ENCODE measurements at regions not wholly inside any gene's neighbourhood (a gene's known extent, or its start where the extent isn't known, plus 50 kb on each side); places are given as distances from the start of the nearest gene placed in this dataset.

DNA sequence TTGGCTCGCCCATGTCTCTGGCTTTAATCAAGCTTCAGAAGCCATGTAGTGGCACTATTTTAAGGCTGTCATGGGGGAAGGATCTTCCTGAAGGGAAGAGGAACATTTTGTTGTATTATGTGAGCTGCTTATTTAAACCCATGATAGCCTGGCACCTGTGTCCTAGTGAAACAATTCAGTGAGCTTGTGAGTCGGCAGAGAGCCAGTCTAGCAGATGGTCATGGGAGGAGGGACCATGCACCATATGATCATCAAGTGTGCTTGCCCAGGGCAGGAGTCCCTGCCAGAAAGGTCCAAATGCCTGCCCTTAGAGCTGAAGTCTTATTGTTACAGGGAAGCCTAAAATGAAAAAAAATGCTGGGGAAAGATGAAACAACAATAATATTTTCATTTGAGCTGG is 132.9 kb downstream of the PRDM13 start:
- TF ChIP-seq CTCF (IDR thresholded peaks at IDR 0.05) (no peak), POLR2A (IDR thresholded peaks at IDR 0.05) (no peak)

All from esophagus squamous epithelium (tissue), 4 donors.